Smooth muscle cell (in vitro differentiated cells): ENCODE measurements at regions not wholly inside any gene's neighbourhood (a gene's known extent, or its start where the extent isn't known, plus 50 kb on each side); places are given as distances from the start of the nearest gene placed in this dataset.
"Not testable (repeated sequence)": the region's sequence is repeated elsewhere in the genome, so short reads cannot be mapped to it uniquely, and the experiment has no call there.

Experiments used
- DNase-seq: peaks from one replicate; lab custom pipeline; 2025; ENCODE audit not compliant: unreplicated experiment; lab: John Stamatoyannopoulos, UW
- H2AFZ ChIP-seq: fragments of 200-600 bp; sonication (generic); 2 replicates; pipeline ENCODE4 v1.6.0; 2016; ENCODE audit warnings: antibody characterized with exemption, low read depth, mild to moderate bottlenecking
- H3F3A ChIP-seq: fragments of 200-600 bp; sonication (generic); 2 replicates; pipeline ENCODE4 v1.6.0; 2017; ENCODE audit warnings: antibody characterized with exemption, low read depth
- H3K27ac ChIP-seq: fragments of 200-600 bp; sonication (generic); 2 replicates; pipeline ENCODE4 v1.5.1; 2016; ENCODE audit warnings: low read depth, mild to moderate bottlenecking
- H3K27me3 ChIP-seq: fragments of 200-600 bp; sonication (generic); 2 replicates; pipeline ENCODE4 v1.6.1; 2016; ENCODE audit warnings: low read depth, mild to moderate bottlenecking
- H3K36me3 ChIP-seq: fragments of 200-600 bp; sonication (generic); 2 replicates; pipeline ENCODE4 v1.5.1; 2016; ENCODE audit warnings: low read depth
- H3K4me1 ChIP-seq: fragments of 200-600 bp; sonication (generic); 2 replicates; pipeline ENCODE4 v1.5.1; 2016; ENCODE audit warnings: low read depth
- H3K4me2 ChIP-seq: fragments of 200-600 bp; sonication (generic); 2 replicates; pipeline ENCODE4 v1.6.0; 2016; ENCODE audit warnings: mild to moderate bottlenecking
- H3K4me3 ChIP-seq: fragments of 200-600 bp; sonication (generic); 2 replicates; pipeline ENCODE4 v1.5.1; 2016; ENCODE audit warnings: mild to moderate bottlenecking
- H3K79me2 ChIP-seq: fragments of 200-600 bp; sonication (generic); 2 replicates; pipeline ENCODE4 v1.6.0; 2016; ENCODE audit warnings: low read depth, mild to moderate bottlenecking
- H3K9ac ChIP-seq: fragments of 200-600 bp; sonication (generic); 2 replicates; pipeline ENCODE4 v1.6.0; 2016; ENCODE audit warnings: low read depth
- H3K9me3 ChIP-seq: fragments of 200-600 bp; sonication (generic); replicated peaks from 2 replicates; pipeline ENCODE4 v1.5.1; 2016; ENCODE audit warnings: low read depth
- H4K20me1 ChIP-seq: fragments of 200-600 bp; sonication (generic); 2 replicates; pipeline ENCODE4 v1.6.0; 2016; ENCODE audit warnings: low read depth
- CTCF ChIP-seq: fragments of 200-600 bp; sonication (generic); IDR thresholded peaks from 2 replicates; pipeline ENCODE4 v1.5.1; 2017; ENCODE audit warnings: borderline replicate concordance, mild to moderate bottlenecking, antibody characterized with exemption; ENCODE audit not compliant: insufficient read depth, poor library complexity, severe bottlenecking
- WGBS: methylation state at CpG from one replicate; pipeline ENCODE4 v1.1.7; 2016; ENCODE audit warnings: low lambda C conversion rate; 5-methylcytosine and 5-hydroxymethylcytosine counted together

GRCh38 chr3:166580561-166580960 lies 743.3 kb upstream of the BCHE start:
- 90% methylated on average over 6 of the region's 6 CpGs for WGBS
- DNase-seq: no peak
- no peaks in the 10 kb centered on the region for H4K20me1 ChIP-seq

GRCh38 chr3:166575161-166575560 lies 737.9 kb upstream of the BCHE start:
- Histone ChIP-seq H4K20me1 (no peaks in the 10 kb centered on the region), H3K79me2 (no peaks in the 10 kb centered on the region), H3K9me3 (no peaks in the 10 kb centered on the region), H3K4me3 (no peak overlapping the region), H3K27ac (no peak overlapping the region), H3K4me1 (no peaks in the 10 kb centered on the region), H3F3A (no peaks in the 10 kb centered on the region), H2AFZ (no peak overlapping the region), H3K9ac (no peak overlapping the region), H3K4me2 (no peak overlapping the region), H3K27me3 (no peaks in the 10 kb centered on the region), H3K36me3 (no peaks in the 10 kb centered on the region)
- no peak for DNase-seq
- TF ChIP-seq CTCF: no peak
- WGBS: 90% methylated on average over 4 of the region's 4 CpGs

More at GRCh38 chr3:166580561-166580960, 743.3 kb upstream of the BCHE start:
- Histone ChIP-seq H3K36me3 (no peaks in the 10 kb centered on the region), H3K4me3 (no peak overlapping the region), H3K9me3 (no peaks in the 10 kb centered on the region), H3K4me1 (no peaks in the 10 kb centered on the region), H2AFZ (no peak overlapping the region), H3F3A (no peaks in the 10 kb centered on the region), H3K4me2 (no peak overlapping the region), H3K79me2 (no peaks in the 10 kb centered on the region), H3K27me3 (no peaks in the 10 kb centered on the region), H3K9ac (no peak overlapping the region), H3K27ac (no peak overlapping the region)
- no peak for TF ChIP-seq CTCF

GRCh38 chr3:166571686-166572085 lies 734.5 kb upstream of the BCHE start:
- not testable (repeated sequence) for H3K27ac ChIP-seq, H3K4me3 ChIP-seq, H3F3A ChIP-seq, H3K36me3 ChIP-seq, H3K4me1 ChIP-seq, H3K9ac ChIP-seq, DNase-seq, H4K20me1 ChIP-seq, H3K79me2 ChIP-seq, H3K9me3 ChIP-seq, H3K4me2 ChIP-seq, H2AFZ ChIP-seq, H3K27me3 ChIP-seq
- WGBS: 80% methylated on average over 4 of the region's 4 CpGs

GRCh38 chr3:166570102-166570501 lies 732.9 kb upstream of the BCHE start:
- no peak for DNase-seq
- Histone ChIP-seq H3K27me3 (no peaks in the 10 kb centered on the region), H3K4me3 (no peak overlapping the region), H3K9me3 (no peaks in the 10 kb centered on the region), H3K79me2 (no peaks in the 10 kb centered on the region), H2AFZ (no peak overlapping the region), H3K9ac (no peak overlapping the region), H3K4me1 (no peaks in the 10 kb centered on the region), H4K20me1 (no peaks in the 10 kb centered on the region), H3K36me3 (no peaks in the 10 kb centered on the region), H3K27ac (no peak overlapping the region), H3F3A (no peaks in the 10 kb centered on the region), H3K4me2 (no peak overlapping the region)
- no peak for TF ChIP-seq CTCF
